HCT116 (cell line): ENCODE measurements at regions not wholly inside any gene's neighbourhood (a gene's known extent, or its start where the extent isn't known, plus 50 kb on each side); places are given as distances from the start of the nearest gene placed in this dataset.

Experiments used
- ATAC-seq: fragments of 200-7000 bp; cut with Tn5 transposase; 2 replicates; pipeline ENCODE4 v1.9.1; 2020; ENCODE audit warnings: mild to moderate bottlenecking, moderate library complexity
- BruUV-seq: library from RNA; stranded (reverse); fragments of 400-500 nt; replicated peaks from 2 replicates; lab custom pipeline; 2021; lab: Mats Ljungman, UMichigan
- CTCF ChIA-PET: fragments of 300-600 bp; sonication (Branson Sonifier 250); formaldehyde crosslinking; loops from one replicate; lab custom pipeline; 2021; ENCODE audit warnings: antibody characterized with exemption; lab: Charles Lee
- POLR2A ChIA-PET: fragments of 300-600, 350-600 bp; sonication (Branson Sonifier 250); formaldehyde crosslinking; loops from one replicate; lab custom pipeline; 2021; ENCODE audit warnings: antibody characterized with exemption; lab: Charles Lee
- RAD21 ChIA-PET, 2 experiments: fragments of 300-600 bp; sonication (Branson Sonifier 250); formaldehyde crosslinking; loops; one replicate each; lab custom pipeline; 2023; ENCODE audit warnings: low total read pairs in 2 of 2; ENCODE audit not compliant: uncharacterized antibody in 2 of 2, unreplicated experiment in 2 of 2, low non-redundant PET in 1 of 2; lab: Charles Lee
- DNase-seq: peaks from one replicate; pipeline ENCODE4 v3.0.0-alpha.2; 2010; ENCODE audit warnings: low read depth, low spot score
- H2AFZ ChIP-seq: fragments of 200-600 bp; shearing (Covaris generic), sonication (generic); 2 replicates; pipeline ENCODE4 v1.6.1; 2017; ENCODE audit warnings: low read depth, mixed run types, mixed read lengths, antibody characterized with exemption, low read length; ENCODE audit not compliant: poor library complexity, severe bottlenecking
- H3K27ac ChIP-seq: 2 replicates; pipeline ENCODE4 v1.5.1; 2012; ENCODE audit warnings: low read depth, low read length
- H3K27me3 ChIP-seq: fragments of 200-600 bp; sonication (generic); 2 replicates; pipeline ENCODE4 v1.6.1; 2016; ENCODE audit warnings: mixed run types, low read length, mixed read lengths; ENCODE audit not compliant: insufficient read depth
- H3K36me3 ChIP-seq, 2 experiments: fragments of 200-500 bp in 1 of 2; fragments of 200-600 bp in 1 of 2; sonication (Bioruptor generic) in 1 of 2; sonication (generic) in 1 of 2; 2 replicates each; pipeline versions ENCODE4 v1.5.1 to v1.6.1; 2014 to 2016; ENCODE audit warnings: low read length in 2 of 2, inconsistent platforms in 1 of 2, mixed read lengths in 1 of 2, mixed run types in 1 of 2; ENCODE audit not compliant: insufficient read depth in 2 of 2, control insufficient read depth in 1 of 2
- H3K4me1 ChIP-seq, 2 experiments: fragments of 200-600 bp in 1 of 2; sonication (generic) in 1 of 2; 2 replicates each; pipeline versions ENCODE4 v1.5.1 to v1.6.1; 2012 to 2017; ENCODE audit warnings: low read length in 2 of 2, inconsistent platforms in 1 of 2, mild to moderate bottlenecking in 1 of 2, mixed read lengths in 1 of 2, mixed run types in 1 of 2, moderate library complexity in 1 of 2; ENCODE audit not compliant: insufficient read depth in 2 of 2, control insufficient read depth in 1 of 2
- H3K4me2 ChIP-seq: fragments of 200-600 bp; sonication (generic); 2 replicates; pipeline ENCODE4 v1.6.1; 2017; ENCODE audit warnings: mixed run types, low read length, mixed read lengths
- H3K4me3 ChIP-seq, 2 experiments: fragments of 200-600 bp in 1 of 2; sonication (generic) in 1 of 2; replicated peaks in 1 of 2; 2 replicates each; pipeline ENCODE4 v1.5.1; 2011 to 2016; ENCODE audit warnings: low read length in 2 of 2, control low read depth in 1 of 2, low read depth in 1 of 2, mild to moderate bottlenecking in 1 of 2, mixed read lengths in 1 of 2, mixed run types in 1 of 2
- H3K79me2 ChIP-seq: fragments of 200-600 bp; sonication (generic); 2 replicates; pipeline ENCODE4 v1.6.1; 2017; ENCODE audit warnings: mild to moderate bottlenecking, mixed run types, low read length, moderate library complexity, mixed read lengths; ENCODE audit not compliant: insufficient read depth
- H3K9ac ChIP-seq: fragments of 200-600 bp; sonication (generic); 2 replicates; pipeline ENCODE4 v1.6.1; 2016; ENCODE audit warnings: low read length, mixed read lengths
- H3K9me2 ChIP-seq: fragments of 200-600 bp; sonication (generic), shearing (Covaris generic); 2 replicates; pipeline ENCODE4 v1.6.1; 2017; ENCODE audit warnings: mixed run types, mild to moderate bottlenecking, moderate library complexity; ENCODE audit not compliant: insufficient read depth
- H3K9me3 ChIP-seq, 2 experiments: fragments of 200-500 bp in 1 of 2; fragments of 200-600 bp in 1 of 2; sonication (Bioruptor generic) in 1 of 2; sonication (generic) in 1 of 2; 2 replicates each; pipeline ENCODE4 v1.6.1; 2014 to 2017; ENCODE audit warnings: low read length in 2 of 2, mixed read lengths in 2 of 2, inconsistent platforms in 1 of 2, low read depth in 1 of 2, mild to moderate bottlenecking in 1 of 2, mixed run types in 1 of 2, moderate library complexity in 1 of 2; ENCODE audit not compliant: control insufficient read depth in 1 of 2, insufficient read depth in 1 of 2
- H4K20me1 ChIP-seq: fragments of 200-600 bp; sonication (generic), shearing (Covaris generic); 2 replicates; pipeline ENCODE4 v1.6.1; 2017; ENCODE audit warnings: mixed run types, mild to moderate bottlenecking, moderate library complexity; ENCODE audit not compliant: insufficient read depth
- EGR1 ChIP-seq: IDR thresholded peaks from 2 replicates; pipeline ENCODE4 v1.6.1; 2012; ENCODE audit warnings: low read depth
- ELF1 ChIP-seq: IDR thresholded peaks from 2 replicates; pipeline ENCODE4 v1.6.1; 2012; ENCODE audit warnings: low read depth, borderline replicate concordance
- FOSL1 ChIP-seq: IDR thresholded peaks from 2 replicates; pipeline ENCODE4 v1.6.1; 2012; ENCODE audit warnings: low read depth
- POLR2A ChIP-seq: IDR thresholded peaks from 2 replicates; pipeline ENCODE4 v1.7.0; 2011; ENCODE audit warnings: borderline replicate concordance; ENCODE audit not compliant: insufficient read depth, insufficient read length; ENCODE audit errors: extremely low read depth
- SIN3A ChIP-seq: IDR thresholded peaks from 2 replicates; pipeline ENCODE4 v1.6.1; 2012; ENCODE audit warnings: low read depth
- SP1 ChIP-seq: IDR thresholded peaks from 2 replicates; pipeline ENCODE4 v1.6.1; 2012; ENCODE audit warnings: low read depth
- intact Hi-C: fragments of 100-400 bp; cut with micrococcal nuclease; formaldehyde crosslinking; loops from 2 replicates; pipeline ENCODE4 v1.10.0; 2022
- TF ChIP-seq, protein P1 (sequence below): IDR thresholded peaks from 2 replicates; pipeline ENCODE4 v1.6.1; 2012
- TF ChIP-seq, protein P2 (sequence below): IDR thresholded peaks from 2 replicates; pipeline ENCODE4 v1.6.1; 2011; ENCODE audit warnings: mild to moderate bottlenecking, low read length, moderate library complexity; ENCODE audit not compliant: insufficient replicate concordance; ENCODE audit errors: extremely low read depth

DNA sequence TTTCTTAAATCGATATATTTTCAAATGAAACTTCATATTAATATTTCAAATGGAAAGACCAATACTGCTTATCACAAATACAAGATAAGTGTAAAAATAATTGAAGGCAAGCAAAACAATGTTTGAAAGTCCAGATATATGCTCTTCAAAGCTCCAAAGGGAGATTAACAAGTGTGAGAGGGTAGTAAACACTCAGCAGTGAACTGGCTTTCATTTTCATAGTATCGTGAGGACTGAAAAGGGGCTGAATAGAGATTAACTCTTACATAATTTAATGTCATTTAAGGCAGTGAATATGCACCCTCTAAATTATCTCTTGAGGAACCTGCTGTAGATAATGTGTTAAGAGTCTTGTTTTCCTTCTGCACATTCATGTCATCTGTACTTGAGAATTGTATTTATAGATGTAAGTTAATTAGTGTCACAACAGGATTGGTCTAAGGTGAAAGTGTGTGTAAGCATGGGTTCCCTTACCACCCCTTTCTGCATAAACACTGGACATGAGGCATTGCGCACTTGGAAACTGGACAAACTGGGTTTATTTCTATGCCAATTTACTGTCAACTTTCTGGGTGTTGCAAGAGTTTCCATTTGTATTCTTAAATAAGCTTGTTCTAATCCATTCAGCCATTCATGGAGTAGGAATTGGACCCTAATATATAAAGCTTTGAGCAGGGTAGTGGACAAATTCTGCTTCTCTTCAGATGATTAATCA, 76.7 kb upstream of the SESTD1 start:
- H4K20me1 ChIP-seq, result no peaks in the 10 kb centered on the region
- no peak overlapping the region for H3K4me2 ChIP-seq
- no peak overlapping the region for H3K27ac ChIP-seq
- no peak for TF ChIP-seq ELF1
- TF ChIP-seq, protein P1, sequence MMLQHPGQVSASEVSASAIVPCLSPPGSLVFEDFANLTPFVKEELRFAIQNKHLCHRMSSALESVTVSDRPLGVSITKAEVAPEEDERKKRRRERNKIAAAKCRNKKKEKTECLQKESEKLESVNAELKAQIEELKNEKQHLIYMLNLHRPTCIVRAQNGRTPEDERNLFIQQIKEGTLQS, result no peak
- no peak for TF ChIP-seq EGR1
- no peak for TF ChIP-seq POLR2A
- TF ChIP-seq, protein P2, sequence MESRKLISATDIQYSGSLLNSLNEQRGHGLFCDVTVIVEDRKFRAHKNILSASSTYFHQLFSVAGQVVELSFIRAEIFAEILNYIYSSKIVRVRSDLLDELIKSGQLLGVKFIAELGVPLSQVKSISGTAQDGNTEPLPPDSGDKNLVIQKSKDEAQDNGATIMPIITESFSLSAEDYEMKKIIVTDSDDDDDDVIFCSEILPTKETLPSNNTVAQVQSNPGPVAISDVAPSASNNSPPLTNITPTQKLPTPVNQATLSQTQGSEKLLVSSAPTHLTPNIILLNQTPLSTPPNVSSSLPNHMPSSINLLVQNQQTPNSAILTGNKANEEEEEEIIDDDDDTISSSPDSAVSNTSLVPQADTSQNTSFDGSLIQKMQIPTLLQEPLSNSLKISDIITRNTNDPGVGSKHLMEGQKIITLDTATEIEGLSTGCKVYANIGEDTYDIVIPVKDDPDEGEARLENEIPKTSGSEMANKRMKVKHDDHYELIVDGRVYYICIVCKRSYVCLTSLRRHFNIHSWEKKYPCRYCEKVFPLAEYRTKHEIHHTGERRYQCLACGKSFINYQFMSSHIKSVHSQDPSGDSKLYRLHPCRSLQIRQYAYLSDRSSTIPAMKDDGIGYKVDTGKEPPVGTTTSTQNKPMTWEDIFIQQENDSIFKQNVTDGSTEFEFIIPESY, result no peak
- TF ChIP-seq SP1, result no peak
- TF ChIP-seq SIN3A, result no peak
- TF ChIP-seq FOSL1, result no peak
- RAD21 ChIA-PET, result no interaction called here
- H3K4me1 ChIP-seq, result peaks cover 7 to 11% of the 10 kb centered on the region in 2 experiments; a peak in 2 of 4 replicates
- H3K27me3 ChIP-seq, result no peaks in the 10 kb centered on the region
- CTCF ChIA-PET, result interaction anchor here (1.1 to 1.8 kb wide), 2 partner anchors 102 to 122 kb away, joined by 3 to 4 read pairs; no protein-coding TSS in a partner anchor
- no peaks in the 10 kb centered on the region for H3K36me3 ChIP-seq
- intact Hi-C loops, result no loop called here
- H3K9ac ChIP-seq, result no peak overlapping the region
- no TSS peak for BruUV-seq
- H3K79me2 ChIP-seq, result no peaks in the 10 kb centered on the region
- ATAC-seq (no peak), DNase-seq (no peak)
- no peak overlapping the region for H3K4me3 ChIP-seq
- no peak overlapping the region for H2AFZ ChIP-seq
- H3K9me2 ChIP-seq, result no peaks in the 10 kb centered on the region
- POLR2A ChIA-PET, result no interaction called here
- H3K9me3 ChIP-seq, result no peaks in the 10 kb centered on the region
